GM12878 (cell line): ENCODE measurements at regions not wholly inside any gene's neighbourhood (a gene's known extent, or its start where the extent isn't known, plus 50 kb on each side); places are given as distances from the start of the nearest gene placed in this dataset.

Experiments used
- ATAC-seq: fragments of 200-7000 bp; cut with Tn5 transposase; 3 replicates; pipeline ENCODE4 v1.9.1; 2020; ENCODE audit warnings: mild to moderate bottlenecking, moderate library complexity
- BruUV-seq: library from RNA; stranded (reverse); fragments of 400-500 nt; replicated peaks from 2 replicates; lab custom pipeline; 2021; lab: Mats Ljungman, UMichigan
- CTCF ChIA-PET: fragments of 300-600 bp; sonication (Branson Sonifier 250); formaldehyde crosslinking; extraction: SDS; loops from one replicate; lab custom pipeline; 2021; ENCODE audit warnings: inconsistent platforms; lab: Yijun Ruan, JAX
- POLR2A ChIA-PET: fragments of 350-600 bp; formaldehyde crosslinking; extraction: SDS; loops from one replicate; lab custom pipeline; 2021; ENCODE audit warnings: inconsistent platforms; lab: Charles Lee
- RAD21 ChIA-PET: fragments of 300-600 bp; sonication (Branson Sonifier 250); formaldehyde crosslinking; loops from one replicate; lab custom pipeline; 2023; ENCODE audit warnings: antibody characterized with exemption; ENCODE audit not compliant: unreplicated experiment; lab: Charles Lee
- SMC1A ChIA-PET: fragments of 300-600 bp; sonication (Branson Sonifier 250); formaldehyde crosslinking; loops from one replicate; lab custom pipeline; 2023; ENCODE audit not compliant: unreplicated experiment, uncharacterized antibody; lab: Charles Lee
- DNase-seq: peaks from one replicate; pipeline ENCODE4 v3.0.0-alpha.2; 2011; ENCODE audit warnings: low read depth, low spot score
- FAIRE-seq: peaks from 3 replicates; lab custom pipeline; 2011; peaks lifted over from hg19 to GRCh38; lab: Jason Lieb, UNC
- H2AFZ ChIP-seq: 2 replicates; pipeline ENCODE4 v1.6.0; 2011; ENCODE audit warnings: low read depth, low read length, control low read depth; ENCODE audit not compliant: control insufficient read depth
- H3K27ac ChIP-seq: 2 replicates; pipeline ENCODE4 v1.5.1; 2011; ENCODE audit warnings: control low read depth; ENCODE audit not compliant: control insufficient read depth, insufficient read depth
- H3K27me3 ChIP-seq, 2 experiments: replicated peaks in 1 of 2; 2 replicates each; pipeline versions ENCODE4 v1.6.0 to v1.6.1; 2011; ENCODE audit warnings: low read length in 1 of 2; ENCODE audit not compliant: control insufficient read depth in 2 of 2, insufficient read depth in 2 of 2
- H3K36me3 ChIP-seq, 2 experiments: 2 replicates each; pipeline ENCODE4 v1.5.1; 2011; ENCODE audit warnings: low read length in 1 of 2; ENCODE audit not compliant: control insufficient read depth in 2 of 2, insufficient read depth in 2 of 2
- H3K4me1 ChIP-seq: 2 replicates; pipeline ENCODE4 v1.6.1; 2011; ENCODE audit warnings: mild to moderate bottlenecking, low read length, moderate library complexity, mixed read lengths; ENCODE audit not compliant: control insufficient read depth, insufficient read depth
- H3K4me2 ChIP-seq: 2 replicates; pipeline ENCODE4 v1.6.0; 2011; ENCODE audit warnings: control low read depth; ENCODE audit not compliant: control insufficient read depth, insufficient read depth
- H3K4me3 ChIP-seq: fragments of 200-600 bp; sonication (generic); 2 replicates; pipeline ENCODE4 v1.5.1; 2016
- H3K79me2 ChIP-seq: 2 replicates; pipeline ENCODE4 v1.6.0; 2011; ENCODE audit warnings: low read length; ENCODE audit not compliant: control insufficient read depth, insufficient read depth
- H3K9ac ChIP-seq: 2 replicates; pipeline ENCODE4 v1.8.0; 2011; ENCODE audit warnings: low read length, control low read depth, mixed read lengths; ENCODE audit not compliant: control insufficient read depth, insufficient read depth
- H3K9me3 ChIP-seq: replicated peaks from 3 replicates; pipeline ENCODE4 v1.5.1; 2011; ENCODE audit warnings: mild to moderate bottlenecking, low read length; ENCODE audit not compliant: control insufficient read depth, insufficient read depth
- H4K20me1 ChIP-seq: 2 replicates; pipeline ENCODE4 v1.6.0; 2011; ENCODE audit not compliant: control insufficient read depth, insufficient read depth
- BHLHE40 ChIP-seq, 2 experiments: fragments of 450-650 bp in 1 of 2; IDR thresholded peaks; 2 replicates each; pipeline ENCODE4 v1.6.1; 2011 to 2017; ENCODE audit warnings: low read depth in 2 of 2, borderline replicate concordance in 1 of 2, improper control_type of control experiment in 1 of 2, low read length in 1 of 2, mild to moderate bottlenecking in 1 of 2
- FOXK2 ChIP-seq: fragments of 450-650 bp; IDR thresholded peaks from 2 replicates; pipeline ENCODE4 v1.6.1; 2017; ENCODE audit warnings: mild to moderate bottlenecking, moderate library complexity
- HDAC6 ChIP-seq: fragments of 200-600 bp; sonication (generic); IDR thresholded peaks from one replicate; pipeline ENCODE4 v1.8.0; 2017; ENCODE audit warnings: antibody characterized with exemption; ENCODE audit not compliant: unreplicated experiment
- HDGF ChIP-seq: fragments of 450-650 bp; IDR thresholded peaks from 2 replicates; pipeline ENCODE4 v1.6.1; 2016; ENCODE audit warnings: antibody characterized with exemption
- MTA2 ChIP-seq: fragments of 450-650 bp; IDR thresholded peaks from 2 replicates; pipeline ENCODE4 v1.6.1; 2016; ENCODE audit warnings: low read depth, mild to moderate bottlenecking, moderate library complexity
- MTA3 ChIP-seq: IDR thresholded peaks from 2 replicates; pipeline ENCODE4 v1.6.1; 2012; ENCODE audit warnings: low read length, inconsistent platforms, borderline replicate concordance
- NR2F1 ChIP-seq: fragments of 450-650 bp; conservative IDR thresholded peaks from 2 replicates; pipeline ENCODE4 v1.6.1; 2017; ENCODE audit warnings: mild to moderate bottlenecking
- SMC3 ChIP-seq: IDR thresholded peaks from 2 replicates; pipeline ENCODE4 v1.6.1; 2011; ENCODE audit warnings: low read length, improper control_type of control experiment, borderline replicate concordance
- STAT1 ChIP-seq: fragments of 450-650 bp; conservative IDR thresholded peaks from 2 replicates; pipeline ENCODE4 v1.6.1; 2014; ENCODE audit warnings: antibody characterized with exemption, mild to moderate bottlenecking
- TCF12 ChIP-seq: IDR thresholded peaks from 2 replicates; pipeline ENCODE4 v1.6.1; 2011; ENCODE audit warnings: low read depth, mild to moderate bottlenecking, low read length
- ZNF622 ChIP-seq: fragments of 450-650 bp; IDR thresholded peaks from 2 replicates; pipeline ENCODE4 v1.6.1; 2017; ENCODE audit warnings: mild to moderate bottlenecking, inconsistent platforms
- in situ Hi-C: fragments of 300-500 bp; cut with MboI; formaldehyde crosslinking; loops from 9 replicates; pipeline ENCODE4 v1.14.3; 2018; ENCODE audit warnings: mixed read lengths
- intact Hi-C: fragments of 100-400 bp; cut with micrococcal nuclease; formaldehyde crosslinking; loops from one replicate; pipeline ENCODE4 v1.14.2; 2022; ENCODE audit not compliant: unreplicated experiment
- TF ChIP-seq, protein P1 (sequence below), 3 experiments: IDR thresholded peaks in 2 of 3; conservative IDR thresholded peaks in 1 of 3; 2 replicates each; pipeline ENCODE4 v1.5.1; 2011; ENCODE audit warnings: low read depth in 3 of 3, low read length in 3 of 3, mild to moderate bottlenecking in 3 of 3, control low read depth in 2 of 3, moderate library complexity in 2 of 3, inconsistent platforms in 1 of 3, mixed read lengths in 1 of 3; ENCODE audit not compliant: control insufficient read depth in 2 of 3, insufficient read depth in 1 of 3; ENCODE audit errors: extremely low read depth in 1 of 3
- TF ChIP-seq, protein P2 (sequence below): fragments of 150-350 bp; IDR thresholded peaks from 2 replicates; pipeline ENCODE4 v1.6.1; 2016; ENCODE audit warnings: low read depth, low read length
- TF ChIP-seq, protein P3 (sequence below): fragments of 450-650 bp; IDR thresholded peaks from 2 replicates; pipeline ENCODE4 v1.6.1; 2014; ENCODE audit warnings: mild to moderate bottlenecking

DNA sequence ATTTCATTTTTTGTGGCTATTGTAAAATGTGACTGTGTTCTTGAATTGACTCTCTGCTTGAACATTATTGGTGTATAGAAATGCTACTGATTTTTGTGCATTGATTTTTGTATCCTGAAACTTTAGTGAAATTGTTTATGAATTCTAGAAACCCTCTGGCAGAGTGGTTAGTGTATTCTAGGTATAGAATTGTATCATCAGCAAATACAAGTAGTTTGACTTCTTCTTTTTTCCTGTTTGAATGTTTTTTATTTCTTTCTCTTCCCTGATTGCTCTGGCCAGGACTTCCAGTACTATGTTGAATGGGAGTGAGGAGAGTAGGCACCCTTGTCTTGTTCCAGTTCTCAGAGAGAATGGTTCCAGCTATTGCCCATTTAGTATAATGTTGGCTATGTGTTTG is 88.8 kb upstream of the HMHB1 start (continued):
- TF ChIP-seq MTA3: no peak
- TF ChIP-seq HDGF: no peak

DNA sequence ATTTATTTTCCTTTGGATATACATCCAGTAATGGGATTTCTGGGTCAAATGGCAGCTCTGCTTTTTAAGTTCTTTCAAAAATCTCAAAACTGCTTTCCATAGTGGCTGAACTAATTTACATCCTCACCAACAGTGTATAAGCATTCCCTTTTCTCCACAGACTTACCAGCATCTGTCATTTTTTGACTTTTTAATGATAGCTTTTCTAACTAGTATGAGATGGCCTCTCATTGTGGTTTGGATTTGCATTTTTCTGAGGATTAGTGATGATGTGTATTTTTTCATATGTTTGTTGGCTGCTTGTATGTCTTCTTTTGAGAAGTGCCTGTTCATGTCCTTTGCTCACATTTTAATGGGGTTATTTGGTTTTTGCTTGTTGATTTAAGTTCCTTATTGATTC is 90.0 kb upstream of the HMHB1 start:
- SMC1A ChIA-PET: interaction anchor here (0.7 to 2.4 kb wide), 4 partner anchors 8 to 37 kb away, joined by 3 to 10 read pairs (median 4); no protein-coding TSS in a partner anchor
- Histone ChIP-seq H4K20me1 (no peaks in the 10 kb centered on the region), H3K27me3 (no peaks in the 10 kb centered on the region), H3K4me3 (no peak overlapping the region), H2AFZ (no peak overlapping the region), H3K4me2 (no peak overlapping the region)
- no peak for DNase-seq
- no peak for TF ChIP-seq FOXK2
- no peak for TF ChIP-seq SMC3
- no peak for TF ChIP-seq HDAC6
- TF ChIP-seq MTA2: no peak
- TF ChIP-seq, protein P1, sequence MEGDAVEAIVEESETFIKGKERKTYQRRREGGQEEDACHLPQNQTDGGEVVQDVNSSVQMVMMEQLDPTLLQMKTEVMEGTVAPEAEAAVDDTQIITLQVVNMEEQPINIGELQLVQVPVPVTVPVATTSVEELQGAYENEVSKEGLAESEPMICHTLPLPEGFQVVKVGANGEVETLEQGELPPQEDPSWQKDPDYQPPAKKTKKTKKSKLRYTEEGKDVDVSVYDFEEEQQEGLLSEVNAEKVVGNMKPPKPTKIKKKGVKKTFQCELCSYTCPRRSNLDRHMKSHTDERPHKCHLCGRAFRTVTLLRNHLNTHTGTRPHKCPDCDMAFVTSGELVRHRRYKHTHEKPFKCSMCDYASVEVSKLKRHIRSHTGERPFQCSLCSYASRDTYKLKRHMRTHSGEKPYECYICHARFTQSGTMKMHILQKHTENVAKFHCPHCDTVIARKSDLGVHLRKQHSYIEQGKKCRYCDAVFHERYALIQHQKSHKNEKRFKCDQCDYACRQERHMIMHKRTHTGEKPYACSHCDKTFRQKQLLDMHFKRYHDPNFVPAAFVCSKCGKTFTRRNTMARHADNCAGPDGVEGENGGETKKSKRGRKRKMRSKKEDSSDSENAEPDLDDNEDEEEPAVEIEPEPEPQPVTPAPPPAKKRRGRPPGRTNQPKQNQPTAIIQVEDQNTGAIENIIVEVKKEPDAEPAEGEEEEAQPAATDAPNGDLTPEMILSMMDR (IDR thresholded peaks at IDR 0.05 in 2 of 3, conservative IDR thresholded peaks at IDR 0.05 in 1 of 3; ENCODE audit: control insufficient read depth in 2 of 3, extremely low read depth in 1 of 3, insufficient read depth in 1 of 3, low read depth in 3 of 3, low read length in 3 of 3): no peak
- no peak for TF ChIP-seq STAT1
- TF ChIP-seq BHLHE40 (IDR thresholded peaks at IDR 0.05; ENCODE audit: borderline replicate concordance in 1 of 2, low read depth in 2 of 2, low read length in 1 of 2): no peak
- TF ChIP-seq, protein P2, sequence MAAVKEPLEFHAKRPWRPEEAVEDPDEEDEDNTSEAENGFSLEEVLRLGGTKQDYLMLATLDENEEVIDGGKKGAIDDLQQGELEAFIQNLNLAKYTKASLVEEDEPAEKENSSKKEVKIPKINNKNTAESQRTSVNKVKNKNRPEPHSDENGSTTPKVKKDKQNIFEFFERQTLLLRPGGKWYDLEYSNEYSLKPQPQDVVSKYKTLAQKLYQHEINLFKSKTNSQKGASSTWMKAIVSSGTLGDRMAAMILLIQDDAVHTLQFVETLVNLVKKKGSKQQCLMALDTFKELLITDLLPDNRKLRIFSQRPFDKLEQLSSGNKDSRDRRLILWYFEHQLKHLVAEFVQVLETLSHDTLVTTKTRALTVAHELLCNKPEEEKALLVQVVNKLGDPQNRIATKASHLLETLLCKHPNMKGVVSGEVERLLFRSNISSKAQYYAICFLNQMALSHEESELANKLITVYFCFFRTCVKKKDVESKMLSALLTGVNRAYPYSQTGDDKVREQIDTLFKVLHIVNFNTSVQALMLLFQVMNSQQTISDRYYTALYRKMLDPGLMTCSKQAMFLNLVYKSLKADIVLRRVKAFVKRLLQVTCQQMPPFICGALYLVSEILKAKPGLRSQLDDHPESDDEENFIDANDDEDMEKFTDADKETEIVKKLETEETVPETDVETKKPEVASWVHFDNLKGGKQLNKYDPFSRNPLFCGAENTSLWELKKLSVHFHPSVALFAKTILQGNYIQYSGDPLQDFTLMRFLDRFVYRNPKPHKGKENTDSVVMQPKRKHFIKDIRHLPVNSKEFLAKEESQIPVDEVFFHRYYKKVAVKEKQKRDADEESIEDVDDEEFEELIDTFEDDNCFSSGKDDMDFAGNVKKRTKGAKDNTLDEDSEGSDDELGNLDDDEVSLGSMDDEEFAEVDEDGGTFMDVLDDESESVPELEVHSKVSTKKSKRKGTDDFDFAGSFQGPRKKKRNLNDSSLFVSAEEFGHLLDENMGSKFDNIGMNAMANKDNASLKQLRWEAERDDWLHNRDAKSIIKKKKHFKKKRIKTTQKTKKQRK: no peak
- TF ChIP-seq, protein P3, sequence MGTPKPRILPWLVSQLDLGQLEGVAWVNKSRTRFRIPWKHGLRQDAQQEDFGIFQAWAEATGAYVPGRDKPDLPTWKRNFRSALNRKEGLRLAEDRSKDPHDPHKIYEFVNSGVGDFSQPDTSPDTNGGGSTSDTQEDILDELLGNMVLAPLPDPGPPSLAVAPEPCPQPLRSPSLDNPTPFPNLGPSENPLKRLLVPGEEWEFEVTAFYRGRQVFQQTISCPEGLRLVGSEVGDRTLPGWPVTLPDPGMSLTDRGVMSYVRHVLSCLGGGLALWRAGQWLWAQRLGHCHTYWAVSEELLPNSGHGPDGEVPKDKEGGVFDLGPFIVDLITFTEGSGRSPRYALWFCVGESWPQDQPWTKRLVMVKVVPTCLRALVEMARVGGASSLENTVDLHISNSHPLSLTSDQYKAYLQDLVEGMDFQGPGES: no peak
- no peak for TF ChIP-seq ZNF622
- TF ChIP-seq NR2F1: no peak
- TF ChIP-seq TCF12: no peak
- TF ChIP-seq, all 136 proteins: peak for 0
- intact Hi-C loops: no loop called here
- ChIA-PET RAD21 (no interaction called here), POLR2A (interaction anchor here (1.0 to 1.1 kb wide), 2 partner anchors 8 to 19 kb away, joined by 3 read pairs; no protein-coding TSS in a partner anchor), CTCF (interaction anchor here (0.6 kb wide), 1 partner anchor 94 kb away, joined by 3 read pairs; no protein-coding TSS in a partner anchor)
- FAIRE-seq (no peak), ATAC-seq (no peak)
- in situ Hi-C loops: no loop called here
- H3K4me1 ChIP-seq: no peaks in the 10 kb centered on the region
- H3K9me3 ChIP-seq: peaks cover 3% of the 10 kb centered on the region; the same call in 2 of the 3 replicates
- BruUV-seq: no TSS peak
- no peaks in the 10 kb centered on the region for H3K79me2 ChIP-seq
- H3K36me3 ChIP-seq: no peaks in the 10 kb centered on the region
- H3K9ac ChIP-seq: no peak overlapping the region
- H3K27ac ChIP-seq: no peak overlapping the region
